A673 (cell line): ENCODE measurements at regions not wholly inside any gene's neighbourhood (a gene's known extent, or its start where the extent isn't known, plus 50 kb on each side); places are given as distances from the start of the nearest gene placed in this dataset.

ENCODE experiments used
- BruUV-seq: library from RNA; stranded (reverse); fragments of 400-500 nt; replicated peaks from 2 replicates; lab custom pipeline; 2021; lab: Mats Ljungman, UMichigan
- CTCF ChIA-PET: fragments of 300-600 bp; sonication (Branson Sonifier 250); formaldehyde crosslinking; loops from one replicate; lab custom pipeline; 2022; ENCODE audit warnings: antibody characterized with exemption; lab: Charles Lee
- POLR2A ChIA-PET: fragments of 300-600 bp; sonication (Branson Sonifier 250); formaldehyde crosslinking; loops from one replicate; lab custom pipeline; 2022; ENCODE audit warnings: antibody characterized with exemption; ENCODE audit not compliant: low non-redundant PET; lab: Charles Lee
- DNase-seq: peaks from one replicate; pipeline ENCODE4 v3.0.0-alpha.2; 2015; ENCODE audit warnings: low spot score
- H3K27ac ChIP-seq: fragments of 200-600 bp; sonication (generic); 2 replicates; pipeline ENCODE4 v1.5.1; 2016; ENCODE audit warnings: mixed run types, low read depth, mild to moderate bottlenecking, mixed read lengths, antibody characterized with exemption, low read length; ENCODE audit not compliant: poor library complexity, severe bottlenecking
- H3K27me3 ChIP-seq: fragments of 200-600 bp; sonication (generic); replicated peaks from 2 replicates; pipeline ENCODE4 v1.6.1; 2017; ENCODE audit warnings: mixed run types, low read depth, mild to moderate bottlenecking, mixed read lengths, antibody characterized with exemption, low read length; ENCODE audit not compliant: insufficient read depth, poor library complexity
- H3K36me3 ChIP-seq: fragments of 200-600 bp; sonication (generic); 2 replicates; pipeline ENCODE4 v1.6.1; 2016; ENCODE audit warnings: mixed run types, mild to moderate bottlenecking, mixed read lengths, antibody characterized with exemption, low read length; ENCODE audit not compliant: insufficient read depth, poor library complexity, severe bottlenecking
- H3K4me1 ChIP-seq: fragments of 200-600 bp; sonication (generic); 2 replicates; pipeline ENCODE4 v1.6.1; 2017; ENCODE audit warnings: mixed run types, mild to moderate bottlenecking, mixed read lengths, antibody characterized with exemption, low read length; ENCODE audit not compliant: insufficient read depth, poor library complexity, severe bottlenecking
- H3K4me3 ChIP-seq: fragments of 200-600 bp; sonication (generic); 2 replicates; pipeline ENCODE4 v1.5.1; 2016; ENCODE audit warnings: low read depth, mixed run types, mild to moderate bottlenecking, mixed read lengths, low read length; ENCODE audit not compliant: poor library complexity, severe bottlenecking
- H3K9me3 ChIP-seq: fragments of 200-600 bp; sonication (generic); 2 replicates; pipeline ENCODE4 v1.6.1; 2016; ENCODE audit warnings: mixed run types, low read depth, mild to moderate bottlenecking, mixed read lengths, antibody characterized with exemption, low read length; ENCODE audit not compliant: poor library complexity, severe bottlenecking
- CTCF ChIP-seq: fragments of 300-800, 200-600 bp; sonication (generic); conservative IDR thresholded peaks from 2 replicates; pipeline ENCODE4 v1.5.1; 2017; ENCODE audit warnings: low read depth, mild to moderate bottlenecking, antibody characterized with exemption, low read length, moderate library complexity, mixed read lengths
- EZH2 ChIP-seq: fragments of 200-600 bp; sonication (generic); IDR thresholded peaks from 2 replicates; pipeline ENCODE4 v1.6.1; 2017; ENCODE audit warnings: borderline replicate concordance, low read depth, mild to moderate bottlenecking, mixed read lengths, antibody characterized with exemption, low read length; ENCODE audit not compliant: poor library complexity, severe bottlenecking
- intact Hi-C: fragments of 100-400 bp; cut with micrococcal nuclease; formaldehyde crosslinking; loops from one replicate; pipeline ENCODE4 v1.10.0; 2022; ENCODE audit not compliant: unreplicated experiment

- intact Hi-C loops: no loop called here
- Histone ChIP-seq H3K27ac (no peak overlapping the region), H3K4me1 (peaks cover 4% of the 10 kb centered on the region), H3K4me3 (no peak overlapping the region), H3K9me3 (no peaks in the 10 kb centered on the region), H3K36me3 (no peaks in the 10 kb centered on the region), H3K27me3 (no peaks in the 10 kb centered on the region)
- TF ChIP-seq CTCF (no peak), EZH2 (no peak)
- no peak for DNase-seq
- ChIA-PET CTCF (no interaction called here), POLR2A (no interaction called here)
- no TSS peak for BruUV-seq
Observed at GRCh38 chr18:67285583-67285982, 230.9 kb downstream of the DSEL start.

GRCh38 chr18:67282796-67283195 is 233.7 kb downstream of the DSEL start:
- Histone ChIP-seq H3K36me3 (no peaks in the 10 kb centered on the region), H3K27ac (no peak overlapping the region), H3K4me3 (no peak overlapping the region), H3K9me3 (no peaks in the 10 kb centered on the region), H3K27me3 (no peaks in the 10 kb centered on the region), H3K4me1 (peaks cover 6% of the 10 kb centered on the region)
- POLR2A ChIA-PET: interaction anchor here (0.6 kb wide), 1 partner anchor 188 kb away, joined by 3 read pairs; no protein-coding TSS in a partner anchor
- intact Hi-C loops: no loop called here
- DNase-seq: no peak
- CTCF ChIA-PET: no interaction called here
- TF ChIP-seq EZH2 (no peak), CTCF (no peak)
- no TSS peak for BruUV-seq

- H3K27ac ChIP-seq: no peak overlapping the region
- CTCF ChIA-PET: no interaction called here
- POLR2A ChIA-PET: no interaction called here
- no peak overlapping the region for H3K4me3 ChIP-seq
- DNase-seq: no peak
- H3K4me1 ChIP-seq: peaks cover 6% of the 10 kb centered on the region
- no peaks in the 10 kb centered on the region for H3K27me3 ChIP-seq
- intact Hi-C loops: no loop called here
- BruUV-seq: no TSS peak
- H3K9me3 ChIP-seq: no peaks in the 10 kb centered on the region
- TF ChIP-seq EZH2: no peak
- TF ChIP-seq CTCF: peak; percentile 15; the same call in 1 of the 2 replicates
- no peaks in the 10 kb centered on the region for H3K36me3 ChIP-seq
Observed at GRCh38 chr18:67281746-67282145, 234.8 kb downstream of the DSEL start.
